Astrocyte of the hippocampus (primary cell): ENCODE measurements at regions not wholly inside any gene's neighbourhood (a gene's known extent, or its start where the extent isn't known, plus 50 kb on each side); places are given as distances from the start of the nearest gene placed in this dataset.
A peak's percentile ranks its signal among the peaks of the same experiment; 100 is the strongest.

Source experiments
- DNase-seq: peaks from one replicate; pipeline ENCODE4 v3.0.0; 2011; ENCODE audit warnings: low read depth, low spot score

DNA sequence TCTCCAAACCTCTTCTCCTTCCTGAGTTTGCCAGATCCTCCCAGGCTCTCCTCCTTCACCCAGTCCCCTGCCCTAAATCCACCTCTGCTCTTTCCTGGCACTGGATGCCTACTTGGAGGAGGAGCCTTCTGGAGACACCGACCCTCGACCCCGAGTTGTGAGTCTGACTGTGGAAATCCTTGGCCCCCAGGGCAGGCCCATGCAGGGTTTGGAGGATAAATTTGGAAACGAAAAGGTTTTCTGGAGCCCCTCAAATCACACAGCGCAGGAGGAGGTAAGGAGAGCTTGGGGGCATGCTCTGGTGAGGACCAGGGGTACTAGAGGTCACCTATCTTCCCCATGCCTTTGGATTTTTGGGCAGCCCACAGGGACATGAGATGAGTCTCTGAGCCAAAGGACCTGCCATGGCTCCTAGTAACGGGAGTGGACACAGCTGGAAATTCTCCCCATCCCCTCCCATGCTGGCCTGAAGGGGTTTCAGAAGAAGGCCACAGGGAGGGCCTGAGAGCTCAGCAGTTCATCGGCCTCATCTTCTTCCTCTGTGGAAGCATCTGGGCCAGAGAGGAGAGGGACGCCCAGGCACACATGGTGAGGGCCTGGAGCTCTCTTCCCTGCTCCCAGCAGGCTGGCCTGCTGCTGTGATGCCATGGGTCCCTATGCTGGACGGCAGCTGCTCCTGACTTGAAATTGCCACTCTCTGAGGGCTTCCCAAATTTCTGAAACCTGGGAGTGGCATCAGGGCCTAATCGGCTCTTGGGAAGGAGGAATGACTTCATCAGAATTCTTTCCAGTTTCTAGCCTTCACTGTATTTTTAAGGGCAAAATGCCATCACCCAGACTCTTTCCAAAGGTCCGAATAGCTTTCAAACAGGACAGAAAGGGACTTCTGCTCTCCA lies 68.6 kb upstream of the ITGA11 start:
- peak; percentile 55 for DNase-seq

DNA sequence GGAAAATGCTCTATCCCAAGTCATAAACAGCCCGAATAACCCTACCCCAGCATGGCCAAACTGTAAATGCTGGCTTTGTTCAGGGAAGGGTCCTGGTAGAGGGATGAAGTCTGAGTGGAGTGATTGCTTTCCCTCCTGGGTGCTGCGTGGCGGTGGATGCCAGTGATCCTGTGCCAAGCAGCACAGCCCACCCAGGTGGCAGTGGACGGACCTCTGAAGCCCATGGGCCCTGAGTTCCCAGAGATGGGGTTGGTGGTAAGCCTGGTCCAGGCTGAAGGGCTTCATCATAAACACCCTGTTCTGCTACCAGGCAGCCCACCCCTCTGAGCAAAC lies 69.3 kb upstream of the ITGA11 start:
- DNase-seq = no peak

DNA sequence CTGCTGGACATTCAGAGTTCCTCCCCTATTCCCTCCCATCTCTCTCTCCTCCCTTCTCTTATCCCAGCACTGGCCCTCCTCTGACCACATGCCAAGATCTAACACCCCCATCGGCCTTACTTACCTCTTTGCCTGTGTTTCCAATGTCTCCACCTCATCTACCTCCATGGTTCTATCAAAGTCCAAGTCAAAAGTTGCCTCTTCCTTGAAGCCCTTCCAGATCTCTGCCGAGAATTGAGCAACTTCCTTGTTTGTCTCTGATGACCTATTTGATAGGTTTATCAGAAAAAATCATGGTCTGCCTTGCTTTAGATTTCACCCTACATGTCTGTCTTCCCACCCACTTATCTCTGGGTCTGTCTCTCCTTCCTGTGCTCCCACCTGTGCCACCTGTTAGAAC lies 69.7 kb upstream of the ITGA11 start:
- no peak for DNase-seq

DNA sequence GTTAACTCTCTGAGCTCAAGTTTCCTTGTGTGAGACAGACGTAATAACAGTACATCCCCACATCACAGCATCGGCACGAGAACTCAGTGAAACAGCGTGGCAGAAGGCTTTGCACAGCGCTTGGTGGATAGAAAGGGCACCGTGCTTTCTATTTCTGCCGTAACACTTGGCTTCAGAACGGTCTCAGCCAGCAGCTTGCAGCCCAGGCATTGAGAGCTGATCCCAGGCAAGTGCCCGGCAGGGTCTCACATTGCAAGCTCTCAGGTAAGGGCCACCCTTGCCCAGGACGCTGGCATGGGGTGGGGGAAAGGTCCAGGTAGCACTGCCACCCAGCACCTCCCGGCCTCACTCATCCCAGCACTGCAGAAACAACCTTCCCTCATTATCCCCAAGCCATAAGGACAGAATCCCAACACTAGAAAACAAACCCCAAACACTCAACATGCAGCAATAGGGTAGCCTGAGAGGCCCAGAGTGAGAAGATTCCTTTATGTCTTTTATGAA lies 70.5 kb upstream of the ITGA11 start:
- no peak for DNase-seq

DNA sequence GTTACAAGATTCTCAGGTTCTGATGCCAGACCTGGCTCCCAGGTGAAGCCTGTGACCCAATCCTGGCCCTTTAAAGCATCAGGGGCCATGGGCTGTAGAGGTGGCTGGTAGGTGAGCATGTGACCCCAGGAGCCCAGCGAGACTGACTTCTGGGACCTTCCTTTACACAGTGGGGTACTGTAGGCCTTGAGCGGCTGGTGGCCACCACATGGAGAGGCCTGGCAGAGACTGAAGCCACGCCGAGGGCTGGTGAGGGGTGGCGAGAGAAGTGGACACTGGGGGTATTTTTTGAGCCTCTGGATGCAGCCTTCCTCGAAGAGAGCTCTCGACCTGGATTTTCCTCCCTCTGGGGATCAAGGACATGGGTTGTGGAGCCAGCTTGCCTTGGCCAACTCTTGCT lies 71.2 kb upstream of the ITGA11 start:
- DNase-seq = no peak

DNA sequence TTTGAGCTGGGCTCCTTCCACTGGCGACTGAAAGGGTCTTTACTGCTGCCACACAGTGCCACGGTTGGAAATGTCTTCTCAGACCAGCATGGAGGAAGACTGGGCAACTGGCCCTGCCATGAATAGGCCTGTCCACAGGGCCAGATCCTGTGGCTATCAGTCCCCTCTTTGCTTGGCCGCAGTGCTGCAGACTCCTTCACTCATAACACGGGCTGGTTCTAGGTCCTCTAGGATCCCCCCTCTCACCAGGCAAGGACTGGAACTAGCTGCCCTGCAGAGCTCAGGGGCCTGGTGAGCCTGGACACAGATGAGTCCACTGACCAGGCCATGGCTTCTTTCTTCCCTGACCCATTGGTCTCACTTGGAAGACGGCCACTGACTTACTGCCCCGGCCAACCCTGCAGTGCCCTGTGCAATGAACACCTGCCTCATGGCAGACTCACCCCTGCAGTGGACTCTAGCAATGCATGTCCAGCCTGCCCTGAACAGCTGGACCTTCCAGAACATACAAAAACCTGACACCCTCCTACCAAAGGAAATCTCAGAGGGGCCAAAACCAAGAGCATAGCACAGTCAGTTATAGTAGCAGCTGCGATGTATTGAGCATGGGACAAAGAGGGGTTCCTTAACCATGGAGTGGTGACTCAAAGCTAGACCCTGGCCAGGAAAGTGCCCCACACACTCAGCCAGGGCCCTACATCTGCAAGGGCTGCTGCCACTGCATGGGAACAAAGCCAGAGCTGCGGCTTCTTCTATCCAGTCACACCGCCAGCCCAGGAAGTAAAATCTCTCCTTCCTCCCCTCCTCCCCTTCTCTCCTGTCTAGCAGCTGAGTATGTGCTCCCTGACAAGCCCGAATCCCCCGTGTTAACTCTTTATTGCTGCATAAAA lies 72.1 kb upstream of the ITGA11 start:
- DNase-seq = peak; percentile 46

DNA sequence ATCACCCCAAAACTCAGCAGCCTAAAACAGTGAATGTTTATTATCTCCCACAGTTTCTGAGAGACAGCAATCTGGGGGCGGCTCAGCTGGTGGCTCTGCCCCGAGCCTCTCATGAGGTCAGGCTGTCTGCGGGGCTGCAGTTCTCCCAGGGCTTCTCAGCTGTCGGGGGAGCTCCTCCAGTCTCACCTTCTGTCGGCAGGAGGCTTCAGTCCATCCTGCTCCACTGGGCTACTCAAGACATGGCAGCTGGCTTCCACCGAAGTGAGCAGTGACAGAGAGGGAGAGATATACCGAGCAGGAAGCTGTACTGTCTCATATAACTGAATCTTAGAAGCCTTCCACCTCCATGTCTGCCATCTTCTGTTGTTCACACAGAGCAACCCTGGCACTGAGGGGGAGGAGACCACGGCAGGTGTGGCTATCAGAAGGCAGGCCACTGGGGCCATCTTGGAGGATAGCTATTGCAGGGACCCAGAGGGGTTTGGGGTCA lies 72.8 kb upstream of the ITGA11 start:
- no peak for DNase-seq

DNA sequence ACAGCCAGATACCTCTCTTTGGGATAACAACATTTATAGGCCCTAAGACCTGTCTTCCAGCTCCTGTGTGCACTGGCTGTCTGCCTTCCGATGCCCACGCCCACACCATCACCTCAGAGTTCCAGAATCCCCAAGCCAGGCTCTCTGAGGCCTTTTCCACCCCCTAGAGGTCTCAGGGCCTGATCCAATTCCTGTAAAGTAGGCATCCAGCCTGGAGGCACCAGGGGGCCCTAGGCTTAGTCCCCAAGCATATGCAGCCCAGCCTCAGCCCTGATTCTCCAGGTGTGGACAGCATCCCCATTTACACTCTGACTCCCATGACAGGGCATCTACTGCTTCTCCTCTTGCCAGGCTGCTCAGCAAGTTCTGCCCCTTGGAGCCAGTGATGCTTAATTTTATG lies 72.7 kb upstream of the CORO2B start:
- no peak for DNase-seq

DNA sequence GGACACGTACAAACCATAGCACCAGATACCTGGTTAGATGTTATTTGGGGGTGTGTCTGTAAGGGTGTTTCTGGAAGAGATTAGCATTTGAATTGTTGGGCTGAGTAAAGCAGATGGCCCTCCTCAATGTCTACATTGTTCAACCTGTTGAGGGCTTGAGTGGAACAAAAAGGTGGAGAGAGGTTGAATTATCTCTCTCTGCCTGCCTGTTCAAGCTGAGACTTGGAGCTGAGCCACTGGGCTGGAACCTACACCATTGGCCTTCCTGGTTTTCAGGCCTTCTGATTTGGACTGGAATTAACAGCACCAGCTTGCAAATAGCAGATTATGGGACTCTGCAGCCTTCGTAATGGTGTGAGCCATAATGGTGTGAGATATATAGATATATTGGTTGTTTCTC lies 71.3 kb upstream of the CORO2B start:
- DNase-seq = no peak

DNA sequence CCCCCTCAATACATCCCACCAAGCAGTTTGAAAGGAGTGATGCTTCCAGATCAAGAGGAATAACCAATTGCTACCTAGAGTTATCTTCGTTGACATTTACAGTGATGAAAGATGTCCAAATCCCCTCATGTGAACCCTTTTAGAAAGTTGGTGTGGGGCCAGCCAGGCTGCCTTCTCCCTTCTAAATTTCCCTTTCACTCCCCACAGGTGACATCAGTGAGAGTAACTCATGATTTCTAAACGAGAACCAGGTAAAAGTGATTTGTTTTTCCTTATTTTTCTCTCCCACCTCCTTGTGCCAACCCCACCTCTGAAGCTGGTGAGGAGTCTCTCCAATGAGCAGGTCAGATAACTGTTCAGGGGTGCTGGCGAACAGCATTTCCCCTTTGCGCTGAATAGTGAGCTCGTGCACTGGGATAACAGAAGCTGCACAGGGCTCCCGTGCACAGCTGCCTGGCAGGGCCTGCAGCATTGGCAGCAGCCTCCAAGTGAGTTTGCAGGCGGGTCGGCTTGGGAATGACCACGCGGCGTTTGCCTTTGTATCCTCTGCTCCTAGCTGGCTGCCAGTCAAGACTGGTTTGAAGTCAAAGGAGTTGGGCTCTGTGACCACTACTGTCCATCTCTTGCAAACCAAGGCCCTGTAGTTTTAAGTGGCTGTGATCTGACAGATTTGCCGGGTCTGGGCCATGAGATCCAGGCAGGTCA lies 70.2 kb upstream of the CORO2B start:
- DNase-seq = no peak

DNA sequence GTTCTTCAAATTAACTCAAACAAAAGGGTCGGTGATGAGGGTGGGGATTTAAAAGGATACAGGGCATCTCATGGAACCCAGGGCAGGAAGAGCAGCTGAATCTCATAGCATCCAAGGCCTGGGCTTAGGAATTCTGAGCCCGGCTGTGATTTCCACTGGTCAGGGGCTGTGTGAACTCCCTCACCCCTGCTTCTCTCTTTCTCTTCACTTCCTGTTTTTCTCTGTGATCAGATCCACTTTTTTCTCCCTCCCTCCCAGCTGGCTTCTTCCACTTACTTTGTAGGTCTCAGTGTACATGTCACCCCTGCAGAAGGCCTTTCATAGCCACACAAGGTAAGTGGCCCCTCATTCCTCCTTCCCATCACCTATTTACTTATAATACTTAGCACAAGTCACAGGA lies 68.2 kb upstream of the CORO2B start:
- DNase-seq = no peak

DNA sequence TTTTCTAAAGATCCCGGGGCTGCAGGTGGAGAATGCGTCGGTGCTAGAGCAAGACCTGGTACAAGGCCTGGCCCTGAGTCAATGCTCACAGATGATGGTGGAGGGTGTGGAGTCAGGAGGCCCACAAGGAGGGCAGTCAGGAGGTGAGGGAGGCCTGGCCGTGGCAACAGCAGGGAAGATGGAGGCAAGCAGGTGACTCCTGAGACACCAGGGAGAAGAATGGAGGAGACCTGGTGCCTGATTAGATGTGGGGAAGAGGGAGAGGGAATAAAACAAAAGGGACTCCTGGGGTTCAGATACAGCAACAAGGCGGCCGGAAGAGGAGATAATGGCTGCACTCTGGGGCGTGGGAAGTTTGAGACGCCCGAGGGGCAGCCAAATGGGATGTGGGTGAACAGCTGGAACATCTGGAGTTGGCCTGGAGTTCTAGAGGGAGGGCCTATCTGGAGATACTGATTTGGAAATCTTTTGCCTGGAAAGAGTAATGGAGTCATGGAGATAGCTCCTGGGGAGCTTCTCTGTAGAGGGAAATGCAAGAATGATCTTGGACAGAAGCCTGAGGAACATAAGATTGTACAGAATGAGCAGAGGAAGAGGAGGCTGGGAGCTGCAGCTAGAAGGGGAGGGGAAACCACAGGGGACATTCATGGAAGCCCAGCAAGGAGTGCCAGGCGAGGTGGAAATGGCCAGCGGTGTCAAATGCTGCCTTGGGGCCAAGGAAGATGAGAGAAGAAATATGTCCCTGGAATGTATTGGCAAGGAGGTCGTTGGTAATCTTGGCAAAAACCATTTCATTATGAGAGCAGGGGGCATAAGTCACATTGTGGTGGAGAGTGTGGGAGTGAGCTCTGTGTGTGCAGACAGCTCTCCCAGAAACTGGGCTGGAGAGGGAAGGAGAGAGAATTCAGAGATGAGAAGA lies 67.5 kb upstream of the CORO2B start:
- DNase-seq = peak; percentile 62

DNA sequence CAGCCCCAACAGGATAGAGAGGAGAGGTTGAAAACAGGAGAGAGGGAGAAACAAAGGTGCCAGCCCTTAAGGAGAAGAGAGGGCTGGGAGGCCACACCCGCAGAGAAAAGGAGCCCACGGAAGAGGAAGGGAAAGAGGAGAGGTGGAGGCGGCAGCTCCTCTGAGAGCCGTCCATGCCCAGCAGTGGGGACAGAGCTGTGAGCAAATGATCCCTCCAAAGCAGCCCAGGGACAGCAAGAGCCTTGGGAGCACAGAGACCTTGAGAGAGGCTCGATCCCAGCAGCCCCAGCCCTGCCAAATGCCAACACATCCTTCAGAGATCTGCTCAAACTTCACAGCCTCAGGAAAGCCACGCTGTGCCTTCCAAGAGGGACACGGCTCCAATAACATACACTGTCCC lies 66.7 kb upstream of the CORO2B start:
- no peak for DNase-seq

DNA sequence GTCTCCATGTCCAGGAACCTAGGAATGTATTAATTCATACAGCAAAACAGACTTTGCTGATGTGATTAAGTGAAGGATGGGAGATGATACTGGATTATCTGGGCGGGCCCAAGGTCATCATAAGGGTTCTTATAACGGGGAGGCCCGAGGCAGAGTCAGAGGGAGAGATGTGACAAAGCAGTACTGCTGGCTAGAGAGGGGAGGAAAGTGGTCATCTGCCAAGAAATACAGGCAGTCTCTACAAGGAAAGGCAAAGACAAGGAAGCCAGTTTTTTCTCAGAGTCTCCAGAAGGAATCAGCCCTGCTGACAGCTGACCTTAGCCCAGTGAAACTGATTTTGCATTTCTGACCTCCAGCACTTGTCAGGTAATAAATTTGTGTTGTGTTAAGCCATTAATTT lies 66.2 kb upstream of the CORO2B start:
- DNase-seq = no peak

DNA sequence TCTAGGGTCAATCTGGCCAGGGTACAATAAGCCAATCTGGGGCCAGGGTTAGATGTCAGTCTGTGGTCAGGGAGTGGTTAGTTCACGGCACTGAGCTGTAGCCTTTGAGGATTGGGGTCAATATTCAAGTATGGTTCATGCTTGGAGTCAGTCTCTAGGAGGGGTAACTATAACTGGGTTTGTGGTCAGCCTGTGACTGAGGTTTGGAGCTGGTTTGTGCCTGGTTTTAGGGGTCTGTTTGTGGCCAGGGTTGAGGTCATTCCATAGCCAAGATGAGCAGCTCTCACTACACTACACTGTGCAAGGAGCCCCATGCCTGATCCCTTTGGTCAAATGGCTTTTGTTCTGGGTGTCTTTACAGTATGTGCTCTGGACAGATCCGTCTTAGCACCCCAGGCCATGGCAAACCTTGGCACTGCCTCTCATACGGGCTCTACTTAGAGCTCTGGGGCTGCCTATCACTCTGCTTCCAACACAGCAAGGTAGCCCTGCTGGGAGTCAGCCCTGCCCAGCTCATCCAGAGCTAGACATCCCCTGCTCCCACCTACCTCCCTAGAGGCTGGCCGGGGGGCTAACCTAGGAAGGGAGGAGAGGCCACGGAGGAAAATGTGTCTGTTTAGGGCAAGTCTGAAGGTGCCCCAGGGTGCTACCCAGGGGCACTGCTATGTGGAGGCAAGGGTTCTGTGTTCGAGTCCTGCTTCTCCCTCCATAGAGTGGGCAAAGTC lies 63.3 kb upstream of the CORO2B start:
- DNase-seq = no peak

DNA sequence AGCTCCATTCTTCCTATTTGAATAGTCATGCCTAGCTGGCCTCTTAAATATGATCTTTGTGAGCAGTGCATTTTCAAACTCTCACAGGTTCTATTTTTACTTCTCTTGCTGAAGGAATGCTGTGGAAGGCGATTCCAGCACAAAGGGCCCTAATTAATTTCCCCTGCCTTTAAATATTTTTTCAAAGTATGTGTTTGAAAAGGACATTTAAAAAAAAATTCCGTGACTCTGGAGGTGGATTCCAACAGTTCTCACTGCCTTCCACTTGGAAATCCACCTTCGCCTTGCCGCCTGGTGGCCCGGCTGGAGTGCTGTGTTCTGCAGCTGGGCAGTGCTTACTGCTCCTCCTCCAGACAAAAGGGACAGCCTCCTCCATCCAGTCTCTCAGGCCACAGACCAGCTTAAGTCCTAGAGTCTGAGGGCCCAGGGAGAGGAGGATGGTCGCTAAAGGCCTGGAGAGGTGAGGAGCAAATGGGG lies 61.5 kb upstream of the CORO2B start:
- DNase-seq = peak; percentile 64

DNA sequence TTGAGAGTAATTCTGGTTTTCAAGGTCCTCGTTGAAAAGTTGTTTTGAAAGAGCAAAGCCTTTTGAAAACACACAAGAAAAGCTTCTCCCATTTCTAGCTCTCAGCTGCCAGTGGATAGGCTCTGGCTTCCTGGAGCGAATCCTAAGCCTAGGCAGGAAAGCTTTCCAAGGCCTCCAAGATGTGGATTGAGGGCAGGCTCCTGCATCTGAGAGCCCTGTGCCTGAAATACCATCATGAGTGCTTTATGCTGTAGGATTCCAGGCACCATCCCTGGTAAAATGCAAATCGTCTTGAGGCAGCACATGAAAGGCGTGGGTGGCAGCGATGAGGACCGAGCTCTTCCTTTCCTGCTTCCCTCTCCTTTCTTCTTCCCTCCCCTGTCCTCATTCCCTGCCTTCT lies 60.7 kb upstream of the CORO2B start:
- no peak for DNase-seq

DNA sequence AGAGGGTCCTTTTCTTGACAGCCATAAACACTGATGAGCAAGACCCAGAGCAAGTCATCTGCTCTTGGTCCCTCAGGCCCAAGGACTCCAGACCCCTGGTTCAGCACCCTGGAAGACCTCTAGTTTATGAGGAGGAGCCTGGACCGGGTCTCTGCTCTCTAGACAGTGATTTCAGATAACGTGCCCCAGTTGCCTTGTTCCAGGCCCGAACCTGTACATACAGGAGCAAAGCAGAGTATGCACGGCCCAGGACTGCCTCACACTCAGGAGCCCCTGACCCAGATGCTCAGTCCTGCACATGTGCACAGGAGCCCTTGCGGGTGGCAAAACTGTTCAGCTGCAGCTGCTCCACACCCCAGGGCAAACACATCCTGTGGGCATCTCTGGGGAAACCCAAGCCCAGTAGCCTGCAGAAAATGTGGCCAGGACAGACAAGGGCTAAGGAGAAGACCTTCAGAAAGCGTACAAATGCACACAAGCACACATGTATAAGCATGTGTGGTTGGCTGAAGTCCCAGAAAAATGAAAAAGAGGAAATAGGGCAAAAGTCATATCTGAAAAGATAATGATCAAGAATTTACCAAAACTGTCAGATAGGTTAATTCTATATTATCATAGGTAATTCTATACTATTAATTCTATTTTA lies 59.9 kb upstream of the CORO2B start:
- DNase-seq = no peak

DNA sequence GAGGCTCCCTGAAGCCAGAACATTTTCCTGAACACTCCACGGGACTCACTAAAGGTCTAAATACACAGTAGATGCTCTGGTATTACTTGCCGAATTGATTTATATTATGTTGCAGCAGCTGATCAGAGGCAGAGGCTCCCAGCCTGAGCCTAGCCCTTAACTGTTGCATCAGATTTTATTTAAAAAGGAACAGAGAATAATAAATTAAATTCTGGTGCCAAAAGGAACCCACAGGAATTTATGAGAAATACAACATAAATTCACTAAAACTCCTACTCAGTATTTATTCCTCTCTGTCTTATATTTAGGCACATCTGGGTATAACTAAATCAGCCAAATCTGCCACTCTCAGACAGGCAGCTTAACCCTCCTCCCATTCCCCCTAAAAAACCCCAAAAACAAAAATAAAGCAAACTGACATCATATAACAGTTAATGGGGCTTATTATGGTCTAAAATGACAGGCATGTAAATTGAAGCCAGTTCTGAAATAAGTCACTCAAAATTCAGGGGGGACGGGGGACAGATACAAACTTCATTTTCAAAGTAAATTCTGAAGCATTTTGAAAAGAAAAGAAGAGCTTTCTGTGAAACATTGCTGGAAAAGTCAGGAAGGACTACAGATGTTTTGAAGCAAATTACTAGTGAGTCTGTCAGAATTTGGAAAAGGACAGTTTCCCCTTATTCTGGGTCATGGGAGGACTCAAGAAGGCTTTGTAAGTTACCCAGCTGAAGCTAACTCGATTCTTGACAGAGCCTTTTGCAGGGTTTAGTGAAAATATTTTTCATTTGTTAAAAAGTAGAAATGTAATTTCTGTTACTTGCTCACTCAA lies 53.8 kb upstream of the CORO2B start:
- DNase-seq = peak; percentile 71
